GM19395 (cell line): ENCODE measurements at regions not wholly inside any gene's neighbourhood (a gene's known extent, or its start where the extent isn't known, plus 50 kb on each side); places are given as distances from the start of the nearest gene placed in this dataset.
"Not testable (repeated sequence)": the region's sequence is repeated elsewhere in the genome, so short reads cannot be mapped to it uniquely, and the experiment has no call there.

Source experiments
- ATAC-seq: cut with Tn5 transposase; IDR thresholded peaks from one replicate; pipeline ENCODE4 v1.9.1; 2021; ENCODE audit warnings: mild to moderate bottlenecking, moderate library complexity; ENCODE audit not compliant: unreplicated experiment

GRCh38 chr18:55699233-55699765 lies 111.3 kb upstream of the TCF4 start:
- ATAC-seq: no peak

GRCh38 chr18:55696811-55697210 lies 108.8 kb upstream of the TCF4 start:
- no peak for ATAC-seq

DNA sequence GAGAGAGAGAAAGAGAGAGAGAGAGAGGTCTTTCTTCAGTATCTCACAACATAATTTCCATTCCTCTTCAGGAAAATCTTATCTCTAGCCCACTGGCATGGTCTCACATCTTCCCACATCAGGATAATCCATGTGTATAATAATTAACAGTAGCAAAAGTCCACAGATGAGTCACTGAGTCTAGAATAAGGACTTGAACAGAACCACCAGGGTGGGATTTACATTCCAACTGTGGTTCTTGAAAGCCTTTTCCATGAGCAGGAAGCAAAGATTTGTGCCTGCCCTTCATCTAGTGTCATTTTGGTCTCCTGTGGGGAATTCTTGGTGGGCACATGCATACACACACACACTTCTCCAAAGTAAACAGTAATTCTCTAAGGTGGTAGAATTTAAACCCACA lies 107.1 kb upstream of the TCF4 start:
- no peak for ATAC-seq

- ATAC-seq: no peak
Measured at GRCh38 chr18:55694291-55694690, 106.3 kb upstream of the TCF4 start.

DNA sequence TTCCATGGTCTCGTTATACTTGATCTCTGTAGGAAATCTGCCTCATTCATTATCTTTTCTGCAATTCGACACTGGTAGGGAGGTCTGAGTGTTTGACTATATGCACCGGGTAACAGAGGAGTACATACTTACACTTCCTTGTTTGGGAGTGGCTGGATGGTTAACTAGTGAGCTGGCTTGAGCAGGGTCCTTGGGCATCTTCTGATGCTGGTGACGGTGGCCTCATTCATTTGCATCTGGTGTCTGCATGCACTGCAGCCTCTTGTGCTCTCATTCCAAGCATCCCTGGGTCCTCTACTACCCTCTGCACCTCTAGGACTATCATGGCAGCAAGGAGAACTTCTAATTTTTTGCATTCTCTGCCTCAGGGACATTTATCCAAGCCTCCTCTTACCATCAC lies 100.0 kb upstream of the TCF4 start:
- no peak for ATAC-seq

DNA sequence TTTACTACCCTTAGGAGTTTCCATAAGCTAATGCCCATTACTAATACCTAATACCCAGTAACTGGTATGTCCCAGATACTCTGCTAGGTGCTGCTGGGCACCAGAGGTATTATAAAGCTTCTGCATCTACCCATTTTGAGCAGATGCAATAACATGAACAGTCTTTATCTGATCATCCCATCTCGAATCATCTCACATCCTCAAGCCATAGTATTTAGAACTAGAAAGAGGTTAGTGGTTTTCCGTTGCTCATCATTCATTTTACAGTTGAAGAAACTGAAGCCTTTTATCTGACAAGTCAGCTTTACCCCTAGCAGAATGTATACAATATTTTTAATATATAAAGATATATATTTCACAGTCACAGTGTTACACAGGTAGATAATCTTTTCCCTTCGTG lies 99.1 kb upstream of the TCF4 start:
- ATAC-seq: no peak

DNA sequence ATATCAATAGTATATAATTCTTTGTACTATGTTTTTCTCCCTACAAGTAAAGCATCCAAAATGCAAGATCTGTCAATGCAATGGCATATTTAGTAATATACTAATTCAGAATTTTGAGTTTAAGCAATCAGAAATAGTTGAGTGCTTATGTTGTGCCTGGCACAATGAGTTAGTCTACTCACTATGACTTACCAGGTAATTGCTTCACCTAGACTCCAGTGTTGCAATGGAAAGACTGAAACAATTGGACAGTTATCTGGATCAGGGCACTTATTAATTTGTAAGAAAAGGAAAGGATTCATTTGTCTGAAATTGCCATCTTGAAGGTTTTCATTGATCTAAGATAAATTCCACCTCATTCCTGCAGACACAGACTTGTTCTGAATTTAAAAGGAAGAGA lies 97.6 kb upstream of the TCF4 start:
- no peak for ATAC-seq

- no peak for ATAC-seq
Measured at GRCh38 chr18:55672574-55673361, 84.8 kb upstream of the TCF4 start.

- no peak for ATAC-seq
Measured at GRCh38 chr18:55665506-55665905, 77.5 kb upstream of the TCF4 start.

DNA sequence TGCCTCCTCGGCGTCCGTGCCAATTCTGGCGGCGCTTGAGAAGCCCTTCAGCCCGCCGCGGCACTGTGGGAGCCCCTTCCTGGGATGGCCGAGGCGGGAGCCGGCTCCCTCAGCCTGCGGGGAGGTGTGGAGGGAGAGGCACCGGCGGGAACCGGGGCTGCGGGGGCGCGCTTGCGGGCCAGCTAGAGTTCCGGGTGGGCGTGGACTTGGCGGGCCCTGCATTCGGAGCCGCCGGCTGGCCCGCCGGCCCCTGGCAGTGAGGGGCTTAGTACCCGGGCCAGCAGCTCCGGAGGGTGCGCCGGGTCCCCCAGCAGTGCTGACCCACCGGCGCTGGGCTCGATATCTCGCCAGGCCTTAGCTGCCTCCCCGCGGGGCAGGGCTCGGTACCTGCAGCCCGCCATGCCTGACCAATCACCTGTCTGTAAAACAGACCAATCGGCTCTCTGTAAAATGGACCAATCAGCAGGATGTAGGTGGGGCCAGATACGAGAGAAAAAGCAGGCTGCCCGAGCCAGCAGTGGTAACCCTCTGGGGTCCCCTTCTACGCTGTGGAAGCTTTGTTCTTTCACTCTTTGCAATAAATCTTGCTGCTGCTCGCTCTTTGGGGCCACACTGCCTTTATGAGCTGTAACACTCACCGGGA lies 76.9 kb upstream of the TCF4 start:
- not testable (repeated sequence) for ATAC-seq

DNA sequence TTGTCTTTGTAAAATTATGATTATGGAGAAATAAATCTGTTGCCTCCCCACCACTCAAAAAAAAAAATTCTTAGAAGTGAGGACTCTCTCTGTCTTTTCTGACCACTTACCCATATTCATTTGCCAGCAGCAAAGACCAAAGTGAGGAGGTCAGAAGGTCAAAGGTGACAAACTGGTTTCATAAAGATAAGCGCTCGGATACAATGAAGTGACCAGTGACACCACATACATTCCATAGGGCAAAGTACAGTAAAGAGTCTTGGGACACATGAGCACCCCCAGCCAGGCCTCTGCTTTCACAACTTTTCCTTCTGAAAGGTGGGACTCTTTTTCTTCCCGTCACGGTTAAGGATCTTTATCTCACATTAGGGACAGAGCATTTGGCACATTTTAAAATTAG lies 75.9 kb upstream of the TCF4 start:
- ATAC-seq: no peak

GRCh38 chr18:55658598-55658997 lies 70.6 kb upstream of the TCF4 start:
- ATAC-seq: no peak

- ATAC-seq: no peak
Measured at GRCh38 chr18:55657572-55658331, 69.8 kb upstream of the TCF4 start.

DNA sequence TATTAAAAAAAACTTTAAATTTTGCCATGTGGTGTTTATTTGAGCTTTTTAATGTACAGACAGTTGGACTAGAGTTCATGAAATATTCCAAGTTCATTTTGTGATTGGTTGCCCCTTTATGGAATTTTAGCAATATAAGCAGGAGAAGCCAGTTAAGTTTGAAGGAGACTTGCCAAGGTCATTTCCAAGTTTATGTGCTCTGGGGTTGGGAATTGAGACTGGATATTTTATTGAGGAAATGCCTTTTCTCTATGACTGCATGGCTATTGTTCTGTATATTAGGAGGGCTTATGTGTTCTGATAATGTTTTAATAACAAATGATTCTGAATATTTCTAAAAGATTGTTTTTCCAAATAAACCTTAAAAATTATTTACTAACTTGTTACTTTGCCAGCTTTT lies 67.0 kb upstream of the TCF4 start:
- ATAC-seq: no peak

DNA sequence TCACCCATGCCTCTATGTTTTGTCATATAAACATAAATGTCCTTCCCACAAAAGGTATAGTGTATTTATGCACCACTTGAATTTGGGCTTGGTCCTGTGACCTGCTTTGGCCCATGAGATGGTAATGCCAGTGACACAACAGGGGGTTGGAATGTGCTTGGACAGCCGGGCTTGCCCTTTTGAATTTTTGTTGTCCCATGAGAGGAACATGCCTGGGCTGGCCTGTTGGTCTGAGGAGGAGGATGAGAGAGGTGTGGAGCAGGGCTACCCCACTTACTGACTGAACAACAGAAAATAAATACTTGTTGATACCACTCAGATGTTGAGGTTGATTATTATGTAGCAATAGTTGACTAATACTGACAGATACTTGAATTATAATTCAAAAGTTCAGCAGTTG lies 63.2 kb upstream of the TCF4 start:
- ATAC-seq: no peak

DNA sequence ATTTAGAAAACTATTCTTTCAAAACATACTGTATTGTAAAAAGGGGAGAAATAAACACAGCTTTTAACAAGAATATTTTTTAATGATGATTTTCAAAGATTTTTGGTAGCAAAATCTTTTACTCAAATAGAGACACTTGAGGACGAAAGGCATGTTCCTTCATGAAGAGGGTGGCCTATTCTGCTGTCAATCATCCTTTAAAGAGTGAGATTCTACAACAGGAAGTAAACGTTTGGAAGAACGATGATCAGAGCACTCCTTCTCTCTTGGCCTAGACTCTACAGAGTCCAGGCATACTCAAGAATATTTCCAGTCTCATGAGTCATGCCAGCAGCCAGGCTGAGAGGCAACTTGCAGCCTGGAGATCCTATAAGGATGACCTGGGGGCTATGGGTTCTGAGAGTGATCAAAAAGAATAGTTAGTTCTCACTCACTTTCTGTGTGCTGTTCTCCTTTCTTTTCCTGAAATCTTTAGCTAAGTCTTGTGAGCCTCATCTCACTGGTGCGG lies 62.4 kb upstream of the TCF4 start:
- no peak for ATAC-seq

- no peak for ATAC-seq
Measured at GRCh38 chr18:55647331-55647730, 59.3 kb upstream of the TCF4 start.

GRCh38 chr18:55642191-55642590 lies 54.2 kb upstream of the TCF4 start:
- no peak for ATAC-seq

GRCh38 chr18:55641486-55641885 lies 53.5 kb upstream of the TCF4 start:
- ATAC-seq: no peak
